PC-3 (cell line): ENCODE measurements at regions not wholly inside any gene's neighbourhood (a gene's known extent, or its start where the extent isn't known, plus 50 kb on each side); places are given as distances from the start of the nearest gene placed in this dataset.

ENCODE experiments used
- CTCF ChIP-seq: fragments of 300-600 bp; sonication (generic); conservative IDR thresholded peaks from 2 replicates; pipeline ENCODE4 v1.5.1; 2017; ENCODE audit warnings: antibody characterized with exemption, low read depth, mild to moderate bottlenecking, low read length
- EZH2 ChIP-seq: fragments of 300-600 bp; sonication (generic); IDR thresholded peaks from one replicate; pipeline ENCODE4 v1.6.1; 2017; ENCODE audit warnings: antibody characterized with exemption, mild to moderate bottlenecking, low read length; ENCODE audit not compliant: unreplicated experiment
- EZH2phosphoT487 ChIP-seq: fragments of 300-600 bp; sonication (generic); IDR thresholded peaks from 2 replicates; pipeline ENCODE4 v1.6.1; 2018; ENCODE audit warnings: mild to moderate bottlenecking, antibody characterized with exemption, low read length, borderline replicate concordance

DNA sequence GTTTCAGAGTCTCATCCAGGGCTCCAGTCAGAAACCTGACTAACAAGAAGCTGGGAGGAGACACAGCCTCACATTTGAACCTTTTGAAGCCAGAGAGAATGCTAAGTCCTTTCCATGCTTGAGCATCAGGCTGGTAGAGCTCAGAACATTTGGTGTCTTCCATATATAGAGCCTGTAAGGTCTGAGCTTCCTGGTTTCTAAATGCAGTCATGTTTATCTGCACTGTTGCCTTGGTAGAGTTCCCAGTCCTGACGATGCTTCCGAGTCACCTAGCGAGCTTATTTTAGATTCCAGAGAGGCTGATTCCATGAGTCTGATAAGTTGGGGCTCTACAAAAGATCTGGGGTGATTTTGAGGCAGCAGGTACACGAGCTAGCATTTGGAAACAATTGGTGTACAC is 68.4 kb upstream of the SORL1 start:
- TF ChIP-seq EZH2phosphoT487 = no peak
- TF ChIP-seq CTCF = no peak
- no peak for TF ChIP-seq EZH2
